Cardiac fibroblast (primary cell): ENCODE measurements at regions not wholly inside any gene's neighbourhood (a gene's known extent, or its start where the extent isn't known, plus 50 kb on each side); places are given as distances from the start of the nearest gene placed in this dataset.
A peak's percentile ranks its signal among the peaks of the same experiment; 100 is the strongest.

Experiments
- DNase-seq, 2 donors: peaks; one replicate each; pipeline versions ENCODE4 v3.0.0 to v3.0.0-alpha.2; 2010; ENCODE audit warnings: low read depth in 2 of 2
- H3K4me3 ChIP-seq, 2 donors: replicated peaks in 1 of 2; 1 replicate in 1 of 2; 2 replicates in 1 of 2; pipeline ENCODE4 v1.5.1; 2011; ENCODE audit warnings: low read depth in 2 of 2, low read length in 2 of 2, mild to moderate bottlenecking in 2 of 2, moderate library complexity in 1 of 2
- CTCF ChIP-seq: IDR thresholded peaks from one replicate; pipeline ENCODE4 v1.5.1; 2011; ENCODE audit warnings: low read depth, mild to moderate bottlenecking, low read length, inconsistent platforms

- H3K4me3 ChIP-seq: no peak overlapping the region
- TF ChIP-seq CTCF: no peak
- peak; percentile 52 to 65 for DNase-seq
Measured at GRCh38 chr2:111226876-111227700, 106.4 kb downstream of the BCL2L11 start.

GRCh38 chr2:111227716-111228141, 107.0 kb downstream of the BCL2L11 start:
- H3K4me3 ChIP-seq: no peak overlapping the region
- DNase-seq: peak; percentile 70 to 76
- TF ChIP-seq CTCF: no peak

- H3K4me3 ChIP-seq: no peak overlapping the region
- no peak for TF ChIP-seq CTCF
Measured at GRCh38 chr2:111231532-111232252, 111.0 kb downstream of the BCL2L11 start.

GRCh38 chr2:111235192-111236015, 114.7 kb downstream of the BCL2L11 start:
- H3K4me3 ChIP-seq: no peak overlapping the region
- DNase-seq: no peak
- no peak for TF ChIP-seq CTCF

More at GRCh38 chr2:111231532-111232252, 111.0 kb downstream of the BCL2L11 start:
- no peak for DNase-seq

- TF ChIP-seq CTCF: no peak
- DNase-seq: no peak
- no peak overlapping the region for H3K4me3 ChIP-seq
Measured at GRCh38 chr2:111236025-111236424, 115.3 kb downstream of the BCL2L11 start.

GRCh38 chr2:111238296-111238695, 117.6 kb downstream of the BCL2L11 start:
- no peak for TF ChIP-seq CTCF
- no peak overlapping the region for H3K4me3 ChIP-seq
- no peak for DNase-seq
